B cell (primary cell): ENCODE measurements at regions not wholly inside any gene's neighbourhood (a gene's known extent, or its start where the extent isn't known, plus 50 kb on each side); places are given as distances from the start of the nearest gene placed in this dataset.

ENCODE experiments used
- ATAC-seq: fragments of 200-7000 bp; cut with Tn5 transposase; one replicate; pipeline ENCODE4 v1.10.0; 2021; ENCODE audit warnings: low read depth, mild to moderate bottlenecking, moderate number of reproducible peaks, moderate library complexity
- CTCF ChIA-PET: fragments of 350-600 bp; sonication (Branson Sonifier 250); formaldehyde crosslinking; loops from one replicate; lab custom pipeline; 2021; ENCODE audit warnings: antibody characterized with exemption, inconsistent platforms; lab: Charles Lee
- POLR2A ChIA-PET: fragments of 350-600 bp; sonication (Branson Sonifier 250); formaldehyde crosslinking; loops from one replicate; lab custom pipeline; 2021; ENCODE audit warnings: antibody characterized with exemption; lab: Charles Lee
- DNase-seq: peaks from one replicate; pipeline ENCODE4 v3.0.0; 2013
- H2AFZ ChIP-seq: 2 replicates; pipeline ENCODE4 v1.6.1; 2012; ENCODE audit warnings: mild to moderate bottlenecking, low read depth, low read length; ENCODE audit not compliant: insufficient read depth, poor library complexity, severe bottlenecking
- H3K27ac ChIP-seq, 2 donors: 1 replicate in 1 of 2; 2 replicates in 1 of 2; pipeline ENCODE4 v1.5.1; 2012 to 2013; ENCODE audit warnings: low read length in 2 of 2, mild to moderate bottlenecking in 2 of 2, moderate library complexity in 1 of 2
- H3K27me3 ChIP-seq, 4 experiments: fragments of 200-600 bp in 1 of 4; sonication (generic) in 1 of 4; replicated peaks in 1 of 4; 1 replicate in 2 of 4; 2 replicates in 2 of 4; pipeline versions ENCODE4 v1.6.1 to v1.7.0; 2013 to 2016; ENCODE audit warnings: low read length in 3 of 4, mild to moderate bottlenecking in 2 of 4, mixed read lengths in 1 of 4, moderate library complexity in 1 of 4; ENCODE audit not compliant: insufficient read depth in 4 of 4, control insufficient read depth in 3 of 4; ENCODE audit errors: control extremely low read depth in 1 of 4
- H3K36me3 ChIP-seq, 2 experiments: replicated peaks in 1 of 2; 1 replicate in 1 of 2; 2 replicates in 1 of 2; pipeline versions ENCODE4 v1.6.1 to v1.7.1; 2013; ENCODE audit warnings: low read length in 1 of 2; ENCODE audit not compliant: insufficient read depth in 2 of 2, control insufficient read depth in 1 of 2; ENCODE audit errors: control extremely low read depth in 1 of 2, extremely low read depth in 1 of 2
- H3K4me1 ChIP-seq, 2 donors: fragments of 200-600 bp in 1 of 2; sonication (generic) in 1 of 2; 1 replicate in 1 of 2; 2 replicates in 1 of 2; pipeline versions ENCODE4 v1.5.1 to v1.6.1; 2013 to 2017; ENCODE audit warnings: low read length in 2 of 2; ENCODE audit not compliant: control insufficient read depth in 2 of 2, insufficient read depth in 2 of 2
- H3K4me2 ChIP-seq: replicated peaks from 2 replicates; pipeline ENCODE3; 2012; ENCODE audit warnings: mild to moderate bottlenecking, low read depth, low read length; ENCODE audit not compliant: poor library complexity, severe bottlenecking
- H3K4me3 ChIP-seq, 5 experiments: fragments of 200-600 bp in 1 of 5; sonication (generic) in 1 of 5; 1 replicate in 3 of 5; 2 replicates in 2 of 5; pipeline versions ENCODE4 v1.5.1 to v1.7.0; 2011 to 2016; ENCODE audit warnings: low read length in 4 of 5, mild to moderate bottlenecking in 4 of 5, low read depth in 2 of 5, control low read depth in 1 of 5, moderate library complexity in 1 of 5; ENCODE audit not compliant: insufficient read depth in 1 of 5; ENCODE audit errors: control extremely low read depth in 1 of 5, extremely low read depth in 1 of 5
- H3K79me2 ChIP-seq: fragments of 200-600 bp; sonication (generic); one replicate; pipeline ENCODE4 v1.6.0; 2016; ENCODE audit warnings: low read length; ENCODE audit not compliant: control insufficient read depth, insufficient read depth
- H3K9ac ChIP-seq: fragments of 200-600 bp; sonication (generic); 2 replicates; pipeline ENCODE4 v1.6.1; 2017; ENCODE audit warnings: mild to moderate bottlenecking, low read length, moderate library complexity
- H3K9me3 ChIP-seq, 3 donors: one replicate each; pipeline versions ENCODE4 v1.6.1 to v1.7.1; 2013; ENCODE audit warnings: low read length in 2 of 3; ENCODE audit not compliant: control insufficient read depth in 2 of 3, insufficient read depth in 1 of 3; ENCODE audit errors: control extremely low read depth in 1 of 3
- H4K20me1 ChIP-seq: 2 replicates; pipeline ENCODE4 v1.6.0; 2012; ENCODE audit warnings: mild to moderate bottlenecking, low read length; ENCODE audit not compliant: insufficient read depth, control insufficient read depth, poor library complexity, severe bottlenecking
- H3K27ac Mint-ChIP-seq: one replicate; pipeline ENCODE4 v1.8.0; 2021; ENCODE audit warnings: mixed read lengths
- H3K27me3 Mint-ChIP-seq: one replicate; pipeline ENCODE4 v1.8.0; 2021; ENCODE audit warnings: mixed read lengths
- H3K4me1 Mint-ChIP-seq: one replicate; pipeline ENCODE4 v1.8.0; 2021; ENCODE audit warnings: mixed read lengths
- H3K4me3 Mint-ChIP-seq: one replicate; pipeline ENCODE4 v1.8.0; 2021; ENCODE audit warnings: mixed read lengths
- H3K9me3 Mint-ChIP-seq: one replicate; pipeline ENCODE4 v1.8.0; 2022; ENCODE audit warnings: mixed read lengths; ENCODE audit not compliant: insufficient read depth
- EZH2 ChIP-seq: IDR thresholded peaks from 2 replicates; pipeline ENCODE4 v1.6.1; 2012; ENCODE audit warnings: borderline replicate concordance, low read depth, mild to moderate bottlenecking, moderate library complexity, low read length; ENCODE audit not compliant: insufficient read depth, poor library complexity, severe bottlenecking
- WGBS: methylation state at CpG from one replicate; pipeline ENCODE4 v1.1.5; 2013; ENCODE audit warnings: missing lambda C conversion rate; ENCODE audit not compliant: insufficient coverage; 5-methylcytosine and 5-hydroxymethylcytosine counted together
- intact Hi-C: fragments of 100-400 bp; cut with micrococcal nuclease; formaldehyde crosslinking; loops from one replicate; pipeline ENCODE4 v1.10.0; 2022
- TF ChIP-seq, protein P1 (sequence below): fragments of 200-600 bp; IDR thresholded peaks from one replicate; pipeline ENCODE4 v1.8.0; 2022; ENCODE audit warnings: antibody characterized with exemption, mild to moderate bottlenecking

DNA sequence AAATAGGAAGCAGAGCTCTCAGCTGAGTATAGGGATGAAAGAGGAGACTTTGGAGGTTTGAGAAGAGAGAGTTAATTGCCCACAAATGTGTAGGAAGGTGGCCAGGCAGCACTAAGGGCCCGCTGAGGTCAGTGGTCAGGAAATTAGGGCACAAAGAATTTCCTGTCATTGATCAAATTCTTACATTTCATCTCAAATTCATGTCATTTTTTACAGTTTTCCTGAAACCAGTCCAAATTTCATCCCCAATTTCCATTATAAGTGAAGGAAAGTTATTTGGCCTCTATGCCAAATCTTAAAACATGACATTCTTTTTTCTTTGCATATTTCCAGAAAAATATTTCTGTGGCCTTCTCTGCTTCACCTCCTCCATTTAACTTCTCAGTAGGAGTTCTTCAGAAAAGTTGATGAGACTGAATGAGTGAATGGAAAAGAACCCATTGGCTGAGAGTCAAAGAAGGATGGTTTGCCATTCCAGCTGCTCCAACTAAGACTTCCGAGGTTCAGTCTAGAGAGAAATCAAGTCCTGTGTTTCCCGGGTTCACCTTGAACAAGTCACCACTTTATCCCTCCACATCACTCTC lies 68.7 kb upstream of the SPRY1 start:
- no peaks in the 10 kb centered on the region for H3K27me3 Mint-ChIP-seq
- H3K4me3 Mint-ChIP-seq, result no peak overlapping the region
- Histone ChIP-seq H4K20me1 (no peaks in the 10 kb centered on the region), H3K4me3 (no peak overlapping the region), H3K4me1 (peaks cover 27% of the 10 kb centered on the region in 2 donors), H3K79me2 (no peaks in the 10 kb centered on the region), H2AFZ (no peak overlapping the region), H3K9ac (no peak overlapping the region), H3K9me3 (peaks cover 0 to 2% (median 0%) of the 10 kb centered on the region in 3 donors), H3K27ac (no peak overlapping the region), H3K36me3 (no peaks in the 10 kb centered on the region), H3K4me2 (no peak overlapping the region), H3K27me3 (no peaks in the 10 kb centered on the region)
- intact Hi-C loops, result no loop called here
- no peak for DNase-seq
- peaks cover 2% of the 10 kb centered on the region for H3K9me3 Mint-ChIP-seq
- H3K4me1 Mint-ChIP-seq, result peaks cover 25% of the 10 kb centered on the region
- POLR2A ChIA-PET, result no interaction called here
- TF ChIP-seq, protein P1, sequence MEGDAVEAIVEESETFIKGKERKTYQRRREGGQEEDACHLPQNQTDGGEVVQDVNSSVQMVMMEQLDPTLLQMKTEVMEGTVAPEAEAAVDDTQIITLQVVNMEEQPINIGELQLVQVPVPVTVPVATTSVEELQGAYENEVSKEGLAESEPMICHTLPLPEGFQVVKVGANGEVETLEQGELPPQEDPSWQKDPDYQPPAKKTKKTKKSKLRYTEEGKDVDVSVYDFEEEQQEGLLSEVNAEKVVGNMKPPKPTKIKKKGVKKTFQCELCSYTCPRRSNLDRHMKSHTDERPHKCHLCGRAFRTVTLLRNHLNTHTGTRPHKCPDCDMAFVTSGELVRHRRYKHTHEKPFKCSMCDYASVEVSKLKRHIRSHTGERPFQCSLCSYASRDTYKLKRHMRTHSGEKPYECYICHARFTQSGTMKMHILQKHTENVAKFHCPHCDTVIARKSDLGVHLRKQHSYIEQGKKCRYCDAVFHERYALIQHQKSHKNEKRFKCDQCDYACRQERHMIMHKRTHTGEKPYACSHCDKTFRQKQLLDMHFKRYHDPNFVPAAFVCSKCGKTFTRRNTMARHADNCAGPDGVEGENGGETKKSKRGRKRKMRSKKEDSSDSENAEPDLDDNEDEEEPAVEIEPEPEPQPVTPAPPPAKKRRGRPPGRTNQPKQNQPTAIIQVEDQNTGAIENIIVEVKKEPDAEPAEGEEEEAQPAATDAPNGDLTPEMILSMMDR, result no peak
- TF ChIP-seq EZH2, result no peak
- H3K27ac Mint-ChIP-seq, result no peak overlapping the region
- no peak for ATAC-seq
- CTCF ChIA-PET, result no interaction called here
- WGBS, result no CpG with 5 or more reads among the region's 3 CpGs

DNA sequence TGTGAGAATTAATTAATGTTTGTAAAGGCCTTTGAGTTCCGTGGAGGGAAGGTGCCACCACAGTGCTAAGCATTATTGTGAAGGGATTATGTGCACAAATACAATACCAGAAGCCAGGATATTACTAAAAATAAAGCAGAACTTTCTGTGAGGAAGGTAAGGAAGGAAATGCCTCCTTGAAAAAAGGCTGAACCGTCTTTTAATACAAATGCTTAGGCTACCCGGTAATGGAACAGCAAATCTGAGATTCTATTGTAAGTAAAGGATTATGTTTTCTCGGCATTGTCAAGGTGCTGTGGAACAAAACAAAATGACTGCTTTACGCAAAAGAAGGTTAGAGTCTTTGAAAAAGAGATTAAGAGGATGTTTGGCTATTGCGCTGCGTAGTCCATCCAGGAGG lies 57.9 kb upstream of the SPRY1 start:
- Histone ChIP-seq H2AFZ (no peak overlapping the region), H3K27ac (no peak overlapping the region), H3K9ac (no peak overlapping the region), H4K20me1 (no peaks in the 10 kb centered on the region), H3K36me3 (no peaks in the 10 kb centered on the region), H3K9me3 (no peaks in the 10 kb centered on the region), H3K4me3 (no peak overlapping the region), H3K27me3 (no peaks in the 10 kb centered on the region), H3K4me1 (no peaks in the 10 kb centered on the region), H3K79me2 (no peaks in the 10 kb centered on the region), H3K4me2 (no peak overlapping the region)
- CTCF ChIA-PET, result no interaction called here
- intact Hi-C loops, result no loop called here
- WGBS, result 56% methylated on average over 5 of the region's 7 CpGs
- POLR2A ChIA-PET, result no interaction called here
- no peak for DNase-seq
- ATAC-seq, result no peak
- peaks cover 14% of the 10 kb centered on the region for H3K27me3 Mint-ChIP-seq
- no peak overlapping the region for H3K4me3 Mint-ChIP-seq
- no peaks in the 10 kb centered on the region for H3K4me1 Mint-ChIP-seq
- H3K27ac Mint-ChIP-seq, result no peak overlapping the region
- peaks cover 4% of the 10 kb centered on the region for H3K9me3 Mint-ChIP-seq
- TF ChIP-seq EZH2, result no peak
- TF ChIP-seq, protein P1, result no peak
